Glutamatergic neuron (in vitro differentiated cells): ENCODE measurements at regions not wholly inside any gene's neighbourhood (a gene's known extent, or its start where the extent isn't known, plus 50 kb on each side); places are given as distances from the start of the nearest gene placed in this dataset.

ENCODE experiments used
- DNase-seq: peaks from one replicate; pipeline ENCODE4 v3.0.0; 2022
- H3K27ac Mint-ChIP-seq: one replicate; pipeline ENCODE4 v1.8.0; 2020; ENCODE audit warnings: mild to moderate bottlenecking, mixed read lengths, inconsistent platforms; ENCODE audit not compliant: unreplicated experiment
- H3K27me3 Mint-ChIP-seq: one replicate; pipeline ENCODE4 v1.8.0; 2020; ENCODE audit warnings: mild to moderate bottlenecking, moderate library complexity, mixed read lengths, inconsistent platforms; ENCODE audit not compliant: unreplicated experiment
- H3K36me3 Mint-ChIP-seq: one replicate; pipeline ENCODE4 v1.8.0; 2020; ENCODE audit warnings: mild to moderate bottlenecking, mixed read lengths, inconsistent platforms; ENCODE audit not compliant: unreplicated experiment
- H3K4me1 Mint-ChIP-seq: one replicate; pipeline ENCODE4 v1.8.0; 2020; ENCODE audit warnings: mild to moderate bottlenecking, low read depth, mixed read lengths, inconsistent platforms; ENCODE audit not compliant: unreplicated experiment
- H3K4me3 Mint-ChIP-seq: one replicate; pipeline ENCODE4 v1.8.0; 2020; ENCODE audit warnings: mild to moderate bottlenecking, mixed read lengths, inconsistent platforms; ENCODE audit not compliant: unreplicated experiment
- H3K9me3 Mint-ChIP-seq: one replicate; pipeline ENCODE4 v1.8.0; 2020; ENCODE audit warnings: mild to moderate bottlenecking, moderate library complexity, mixed read lengths, inconsistent platforms; ENCODE audit not compliant: unreplicated experiment
- TF ChIP-seq, protein P1 (sequence below): fragments of 200-600 bp; sonication (generic); IDR thresholded peaks from one replicate; pipeline ENCODE4 v1.5.0; 2021; ENCODE audit not compliant: partially characterized antibody, unreplicated experiment

DNA sequence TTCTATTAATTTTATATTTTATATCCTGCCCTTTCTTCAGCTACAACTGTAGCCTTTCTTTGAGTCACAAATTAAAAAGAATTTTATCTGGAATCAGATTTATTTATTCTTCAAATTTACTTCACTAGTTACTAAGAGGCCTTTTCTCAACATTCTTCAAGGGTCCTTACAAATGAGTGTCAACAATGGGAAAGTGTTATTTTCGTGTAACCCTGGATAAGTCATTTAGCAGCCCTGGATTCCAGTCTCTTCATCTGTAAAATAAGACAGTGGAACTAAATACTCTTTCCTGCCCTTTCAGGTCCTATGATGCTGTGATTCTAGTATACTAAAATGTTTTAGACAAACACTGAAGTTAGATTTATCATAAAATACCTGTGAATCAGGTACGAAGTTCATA is 397.0 kb downstream of the KLF12 start:
- Mint-ChIP-seq H3K9me3 (peaks cover 1% of the 10 kb centered on the region), H3K4me1 (peaks cover 9% of the 10 kb centered on the region), H3K36me3 (no peaks in the 10 kb centered on the region), H3K27ac (no peak overlapping the region), H3K4me3 (no peak overlapping the region), H3K27me3 (no peaks in the 10 kb centered on the region)
- TF ChIP-seq, protein P1, sequence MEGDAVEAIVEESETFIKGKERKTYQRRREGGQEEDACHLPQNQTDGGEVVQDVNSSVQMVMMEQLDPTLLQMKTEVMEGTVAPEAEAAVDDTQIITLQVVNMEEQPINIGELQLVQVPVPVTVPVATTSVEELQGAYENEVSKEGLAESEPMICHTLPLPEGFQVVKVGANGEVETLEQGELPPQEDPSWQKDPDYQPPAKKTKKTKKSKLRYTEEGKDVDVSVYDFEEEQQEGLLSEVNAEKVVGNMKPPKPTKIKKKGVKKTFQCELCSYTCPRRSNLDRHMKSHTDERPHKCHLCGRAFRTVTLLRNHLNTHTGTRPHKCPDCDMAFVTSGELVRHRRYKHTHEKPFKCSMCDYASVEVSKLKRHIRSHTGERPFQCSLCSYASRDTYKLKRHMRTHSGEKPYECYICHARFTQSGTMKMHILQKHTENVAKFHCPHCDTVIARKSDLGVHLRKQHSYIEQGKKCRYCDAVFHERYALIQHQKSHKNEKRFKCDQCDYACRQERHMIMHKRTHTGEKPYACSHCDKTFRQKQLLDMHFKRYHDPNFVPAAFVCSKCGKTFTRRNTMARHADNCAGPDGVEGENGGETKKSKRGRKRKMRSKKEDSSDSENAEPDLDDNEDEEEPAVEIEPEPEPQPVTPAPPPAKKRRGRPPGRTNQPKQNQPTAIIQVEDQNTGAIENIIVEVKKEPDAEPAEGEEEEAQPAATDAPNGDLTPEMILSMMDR: no peak
- DNase-seq: no peak

DNA sequence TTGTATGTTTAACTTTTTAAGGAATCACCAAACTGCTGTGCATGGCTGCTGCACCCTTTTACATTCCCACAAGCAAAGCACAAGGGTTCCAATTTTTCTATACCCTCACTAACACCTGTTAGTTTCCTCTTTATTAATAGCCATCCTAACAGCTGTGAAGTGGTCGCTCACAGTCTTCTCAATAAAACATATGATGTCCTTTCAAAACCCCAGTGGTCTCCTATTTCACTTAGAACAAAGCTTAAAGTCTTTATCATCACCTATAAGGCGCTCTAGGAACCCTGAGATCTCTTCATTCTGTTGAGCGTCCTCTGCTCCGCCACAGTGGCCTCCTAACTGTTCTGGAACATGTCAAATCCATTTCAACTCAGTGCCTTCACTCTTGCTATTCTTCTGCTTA is 400.5 kb downstream of the KLF12 start:
- Mint-ChIP-seq H3K4me1 (no peaks in the 10 kb centered on the region), H3K9me3 (no peaks in the 10 kb centered on the region), H3K27ac (no peak overlapping the region), H3K27me3 (no peaks in the 10 kb centered on the region), H3K4me3 (no peak overlapping the region), H3K36me3 (no peaks in the 10 kb centered on the region)
- no peak for DNase-seq
- TF ChIP-seq, protein P1: no peak

DNA sequence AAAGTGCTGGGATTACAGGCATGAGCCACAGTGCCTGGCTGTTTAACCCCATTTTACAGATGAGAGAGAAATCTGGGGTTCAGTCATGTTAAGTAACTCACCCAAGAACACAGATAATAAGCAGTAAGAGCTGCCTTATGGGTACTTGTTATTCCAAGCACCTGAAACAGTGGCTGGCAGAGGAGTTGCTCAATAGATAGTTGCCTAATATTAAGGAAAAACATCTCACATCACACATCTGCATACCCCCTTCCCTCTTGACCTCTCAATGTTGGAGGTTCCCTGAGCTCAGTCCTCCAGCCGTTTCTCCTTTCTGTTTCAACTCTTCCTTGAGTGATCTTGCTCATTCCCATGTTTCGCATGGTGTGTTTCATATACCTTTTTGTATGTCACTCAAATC is 401.9 kb downstream of the KLF12 start:
- H3K27me3 Mint-ChIP-seq: no peaks in the 10 kb centered on the region
- TF ChIP-seq, protein P1: no peak
- H3K9me3 Mint-ChIP-seq: no peaks in the 10 kb centered on the region
- H3K4me3 Mint-ChIP-seq: no peak overlapping the region
- H3K36me3 Mint-ChIP-seq: no peaks in the 10 kb centered on the region
- H3K4me1 Mint-ChIP-seq: no peaks in the 10 kb centered on the region
- DNase-seq: no peak
- no peak overlapping the region for H3K27ac Mint-ChIP-seq

DNA sequence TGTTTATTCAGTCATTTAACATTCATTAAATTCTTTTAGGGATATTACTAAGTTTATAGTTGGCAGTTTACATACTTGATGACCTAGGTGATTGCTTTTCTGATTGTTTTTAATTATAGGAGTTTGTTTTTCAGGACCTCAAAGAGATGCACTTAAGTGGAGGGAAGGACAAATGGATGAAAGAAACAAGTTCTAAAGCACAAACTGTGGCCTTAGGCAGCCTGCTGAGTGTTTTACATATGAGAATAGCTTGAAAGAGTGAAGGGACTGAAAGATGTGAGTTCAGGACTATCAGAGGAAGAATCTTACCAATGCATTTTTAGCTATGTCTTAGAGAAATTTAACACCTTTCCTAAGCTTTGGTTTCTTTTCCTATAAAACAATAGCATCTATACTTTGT is 402.6 kb downstream of the KLF12 start:
- TF ChIP-seq, protein P1: no peak
- Mint-ChIP-seq H3K4me1 (no peaks in the 10 kb centered on the region), H3K36me3 (no peaks in the 10 kb centered on the region), H3K27ac (no peak overlapping the region), H3K9me3 (no peaks in the 10 kb centered on the region), H3K4me3 (no peak overlapping the region), H3K27me3 (no peaks in the 10 kb centered on the region)
- no peak for DNase-seq

DNA sequence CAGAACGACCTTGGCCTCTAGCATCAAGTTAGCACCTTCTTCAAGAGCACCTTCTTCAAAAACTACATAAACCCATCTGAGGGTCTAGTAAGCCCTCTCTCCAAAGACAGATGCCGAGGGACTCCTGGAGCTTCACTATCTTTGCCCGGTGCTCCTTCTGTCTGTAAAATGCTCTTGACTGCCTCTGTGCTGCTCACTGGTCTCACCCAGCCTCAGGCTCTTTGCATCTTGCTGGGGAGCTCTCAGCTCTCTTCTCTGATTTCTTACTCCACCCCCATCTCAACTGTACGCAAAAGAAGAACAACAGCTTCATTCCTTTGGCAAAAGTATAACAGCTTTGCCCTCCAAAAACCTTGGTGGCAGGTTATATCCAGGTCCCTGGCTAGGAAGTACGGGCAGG is 404.2 kb downstream of the KLF12 start:
- Mint-ChIP-seq H3K27me3 (no peaks in the 10 kb centered on the region), H3K9me3 (no peaks in the 10 kb centered on the region), H3K4me3 (no peak overlapping the region), H3K27ac (no peak overlapping the region), H3K36me3 (no peaks in the 10 kb centered on the region), H3K4me1 (no peaks in the 10 kb centered on the region)
- TF ChIP-seq, protein P1: no peak
- DNase-seq: no peak
